ENCODE measurements at regions not wholly inside any gene's neighbourhood (a gene's known extent, or its start where the extent isn't known, plus 50 kb on each side); places are given as distances from the start of the nearest gene placed in this dataset.
"Not testable (repeated sequence)": the region's sequence is repeated elsewhere in the genome, so short reads cannot be mapped to it uniquely, and the experiment has no call there.

- no peak for TF ChIP-seq CTCF (IDR thresholded peaks at IDR 0.05; ENCODE audit: control insufficient read depth, extremely low read depth, insufficient read depth)
- no peak overlapping the region for H3K4me3 ChIP-seq (ENCODE audit: low read depth, low read length)
- DNase-seq (ENCODE audit: low read depth) = no peak
Measured at GRCh38 chr6:163860287-163861081, 446.0 kb downstream of the QKI start.

GRCh38 chr6:163858870-163859269 lies 444.4 kb downstream of the QKI start:
- H3K4me3 ChIP-seq (ENCODE audit: low read depth, low read length); DNase-seq (ENCODE audit: low read depth): not testable (repeated sequence)

- TF ChIP-seq CTCF (IDR thresholded peaks at IDR 0.05; ENCODE audit: control insufficient read depth, extremely low read depth, insufficient read depth) = no peak
- DNase-seq (ENCODE audit: low read depth) = no peak
- no peak overlapping the region for H3K4me3 ChIP-seq (ENCODE audit: low read depth, low read length)
Measured at GRCh38 chr6:163857421-163857820, 442.9 kb downstream of the QKI start.

- no peak for TF ChIP-seq CTCF (IDR thresholded peaks at IDR 0.05; ENCODE audit: control insufficient read depth, extremely low read depth, insufficient read depth)
- no peak for DNase-seq (ENCODE audit: low read depth)
- H3K4me3 ChIP-seq (ENCODE audit: low read depth, low read length) = no peak overlapping the region
Measured at GRCh38 chr6:163850874-163851273, 436.4 kb downstream of the QKI start.

- TF ChIP-seq CTCF (IDR thresholded peaks at IDR 0.05; ENCODE audit: control insufficient read depth, extremely low read depth, insufficient read depth) = no peak
- DNase-seq (ENCODE audit: low read depth) = no peak
- H3K4me3 ChIP-seq (ENCODE audit: low read depth, low read length) = no peak overlapping the region
Measured at GRCh38 chr6:163844761-163845160, 430.2 kb downstream of the QKI start.

- no peak for TF ChIP-seq CTCF (IDR thresholded peaks at IDR 0.05; ENCODE audit: control insufficient read depth, extremely low read depth, insufficient read depth)
- DNase-seq (ENCODE audit: low read depth) = no peak
- no peak overlapping the region for H3K4me3 ChIP-seq (ENCODE audit: low read depth, low read length)
Measured at GRCh38 chr6:163844357-163844756, 429.8 kb downstream of the QKI start.

- TF ChIP-seq CTCF (IDR thresholded peaks at IDR 0.05; ENCODE audit: control insufficient read depth, extremely low read depth, insufficient read depth) = no peak
- H3K4me3 ChIP-seq (ENCODE audit: low read depth, low read length) = no peak overlapping the region
- DNase-seq (ENCODE audit: low read depth) = no peak
Measured at GRCh38 chr6:163843218-163843617, 428.7 kb downstream of the QKI start.
